T47D (cell line): ENCODE measurements at regions not wholly inside any gene's neighbourhood (a gene's known extent, or its start where the extent isn't known, plus 50 kb on each side); places are given as distances from the start of the nearest gene placed in this dataset.
A peak's percentile ranks its signal among the peaks of the same experiment; 100 is the strongest.
"Not testable (repeated sequence)": the region's sequence is repeated elsewhere in the genome, so short reads cannot be mapped to it uniquely, and the experiment has no call there.

Experiments used
- DNase-seq, 2 experiments: peaks; one replicate each; pipeline versions ENCODE4 v3.0.0 to v3.0.0-alpha.2; 2011 to 2012; ENCODE audit warnings: low read depth in 1 of 2, low spot score in 1 of 2
- JUND ChIP-seq: IDR thresholded peaks from 2 replicates; pipeline ENCODE4 v1.6.1; 2012; ENCODE audit warnings: low read depth
- in situ Hi-C: cut with HindIII; loops from 2 replicates; pipeline ENCODE4 v1.10.0; 2016; ENCODE audit warnings: low sequenced_read_pairs, low pct_unique_long_range_greater_than_20kb

DNA sequence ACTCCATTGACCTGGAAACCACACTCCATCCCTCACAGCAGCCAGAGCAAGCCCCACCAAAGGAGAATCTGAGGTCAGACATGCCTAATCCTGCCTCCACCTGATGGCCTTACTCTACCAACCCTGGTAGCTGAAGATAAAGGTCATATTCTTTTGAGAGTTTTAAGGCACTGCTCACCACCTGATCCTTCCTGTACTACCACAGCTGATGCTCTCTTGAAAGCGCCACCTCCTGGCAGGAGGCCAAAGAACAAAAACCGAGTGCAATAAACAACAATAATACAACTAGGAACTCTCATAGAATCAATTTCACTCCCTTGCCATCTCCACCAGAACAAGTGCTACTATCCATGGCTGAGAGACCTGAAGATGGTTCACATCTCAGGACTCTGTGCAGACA is 301.6 kb downstream of the NAF1 start:
- no peak for DNase-seq
- TF ChIP-seq JUND = no peak
- in situ Hi-C loops = no loop called here

DNA sequence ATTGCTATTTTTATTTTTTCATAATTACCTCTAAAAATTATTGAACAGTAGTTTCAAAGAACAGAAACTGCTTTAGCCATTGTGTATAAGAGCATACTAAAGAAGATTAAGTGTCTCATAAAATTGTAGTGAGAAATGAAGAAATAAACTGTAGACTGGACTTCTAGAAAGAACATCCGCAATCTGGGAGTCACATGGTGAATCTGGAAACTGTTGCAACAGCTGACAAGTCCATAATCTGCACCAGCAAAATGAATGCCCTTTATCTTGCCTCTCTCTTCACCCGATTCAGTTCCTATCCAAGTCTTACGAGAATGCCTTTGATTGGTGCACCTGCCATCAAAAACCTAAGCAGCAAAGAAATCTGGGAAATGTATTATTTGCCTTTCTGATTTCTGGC is 312.9 kb downstream of the NAF1 start:
- in situ Hi-C loops = no loop called here
- no peak for DNase-seq
- TF ChIP-seq JUND = no peak

DNA sequence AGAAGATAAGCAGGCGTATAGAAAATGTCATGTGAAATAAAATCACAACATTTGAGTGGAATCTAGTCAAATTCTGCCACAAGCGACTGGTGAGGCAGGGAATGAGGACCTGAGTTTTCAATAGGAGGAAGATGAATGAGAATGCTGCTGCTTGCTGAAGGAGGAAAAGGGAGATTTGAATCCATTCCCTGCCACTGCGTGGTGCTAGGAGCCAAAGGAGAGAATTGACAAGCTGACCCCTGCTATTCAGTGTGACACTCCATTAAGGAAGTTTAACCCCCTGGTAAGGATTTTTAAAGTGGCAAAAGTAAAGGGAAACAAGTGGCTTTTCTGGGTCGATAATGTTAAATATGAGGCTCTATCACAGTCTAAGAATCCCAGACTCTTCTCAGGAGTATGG is 314.0 kb downstream of the NAF1 start:
- no peak for TF ChIP-seq JUND
- no peak for DNase-seq
- in situ Hi-C loops = no loop called here

DNA sequence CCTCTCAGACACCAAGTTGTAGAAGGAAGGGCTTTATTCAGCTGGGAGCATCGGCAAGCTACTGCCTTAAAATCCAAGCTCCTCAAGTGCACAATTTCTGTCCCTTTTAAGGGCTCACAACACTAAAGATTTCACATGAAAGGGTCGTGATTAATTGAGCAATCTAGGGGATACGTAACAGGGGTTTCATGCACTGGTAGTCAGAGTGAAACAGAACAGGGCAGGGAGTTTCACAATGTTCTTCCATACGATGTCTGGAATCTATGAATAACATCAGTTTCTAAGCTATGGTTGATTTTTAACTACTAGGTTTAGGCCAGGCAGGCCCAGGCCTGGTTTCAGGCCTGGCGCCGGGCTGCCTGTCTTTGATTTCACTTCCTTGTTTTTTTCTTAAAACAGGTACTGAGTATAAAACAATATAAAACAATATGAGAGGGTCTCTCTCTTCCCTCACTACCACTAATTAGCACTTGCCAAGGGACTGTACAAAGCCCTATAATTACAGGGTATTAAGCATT is 315.4 kb downstream of the NAF1 start:
- DNase-seq, in situ Hi-C loops: not testable (repeated sequence)

DNA sequence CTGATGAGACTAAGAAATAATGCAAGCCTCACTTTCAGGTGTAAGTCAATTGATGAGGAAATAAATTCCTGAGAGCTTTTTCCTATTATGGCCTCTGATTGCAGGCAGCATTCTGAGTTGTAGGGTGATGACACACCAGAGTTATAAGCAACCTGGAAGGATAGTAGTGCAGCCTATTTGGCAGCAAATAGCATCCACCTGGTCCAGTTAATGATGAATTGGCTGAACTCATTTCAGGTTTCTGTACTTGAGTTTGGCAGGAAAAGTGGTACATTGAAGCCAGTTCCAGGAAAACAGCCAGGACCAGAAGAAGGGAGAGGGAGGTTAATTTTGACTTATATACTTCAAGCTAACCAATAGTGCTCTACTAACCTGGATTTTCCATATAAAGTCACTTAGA is 316.8 kb downstream of the NAF1 start:
- TF ChIP-seq JUND = no peak
- in situ Hi-C loops = no loop called here
- DNase-seq = no peak

DNA sequence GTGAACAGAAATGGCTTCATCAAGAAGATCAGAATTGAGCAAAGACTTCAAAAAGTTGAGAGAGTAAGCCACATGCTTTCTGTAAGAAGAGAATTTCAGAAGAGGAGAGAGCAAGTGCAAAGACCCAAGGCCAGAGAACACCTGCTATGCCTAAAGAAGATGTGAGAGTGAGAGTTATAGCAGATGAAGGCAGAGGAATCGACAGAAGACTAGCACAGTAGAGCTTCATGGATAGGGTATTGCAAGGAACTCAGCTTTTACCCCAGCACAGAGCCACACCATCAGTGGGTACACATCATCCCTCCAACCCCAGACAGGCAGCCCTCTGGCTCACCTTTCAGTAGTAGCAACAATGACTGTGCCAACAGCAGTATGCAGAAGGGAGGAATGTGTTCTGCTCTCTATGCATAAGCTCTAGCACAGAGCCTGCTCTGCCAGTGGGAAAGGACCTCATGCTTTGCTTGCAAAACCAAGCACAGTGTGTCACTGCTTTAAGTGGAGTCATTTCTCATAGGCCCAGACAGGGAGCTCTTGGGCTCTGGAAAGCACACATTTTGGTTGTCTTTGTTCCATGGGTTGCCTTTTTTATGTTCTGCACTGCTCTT is 318.6 kb downstream of the NAF1 start:
- TF ChIP-seq JUND = no peak
- in situ Hi-C loops = no loop called here
- no peak for DNase-seq

DNA sequence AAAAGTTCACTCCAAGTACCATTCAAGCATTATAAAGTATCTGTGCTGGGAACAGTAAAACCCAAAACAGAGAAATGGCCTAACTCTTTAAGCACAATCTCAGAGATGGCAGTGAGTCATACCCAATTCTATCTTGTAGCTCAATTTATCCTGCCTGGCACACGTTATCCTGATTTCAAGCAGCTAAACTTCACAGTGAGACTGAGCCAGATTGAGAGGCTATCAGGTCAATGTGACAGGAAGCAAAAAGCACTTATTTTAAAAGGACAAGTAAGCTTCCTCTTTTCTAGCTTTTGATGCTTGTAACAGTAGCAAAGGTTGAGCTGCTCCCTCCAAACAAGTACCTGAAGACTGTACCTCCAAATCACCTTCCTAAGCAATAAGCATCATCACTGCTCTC is 324.9 kb downstream of the NAF1 start:
- DNase-seq = no peak
- in situ Hi-C loops = no loop called here
- no peak for TF ChIP-seq JUND

DNA sequence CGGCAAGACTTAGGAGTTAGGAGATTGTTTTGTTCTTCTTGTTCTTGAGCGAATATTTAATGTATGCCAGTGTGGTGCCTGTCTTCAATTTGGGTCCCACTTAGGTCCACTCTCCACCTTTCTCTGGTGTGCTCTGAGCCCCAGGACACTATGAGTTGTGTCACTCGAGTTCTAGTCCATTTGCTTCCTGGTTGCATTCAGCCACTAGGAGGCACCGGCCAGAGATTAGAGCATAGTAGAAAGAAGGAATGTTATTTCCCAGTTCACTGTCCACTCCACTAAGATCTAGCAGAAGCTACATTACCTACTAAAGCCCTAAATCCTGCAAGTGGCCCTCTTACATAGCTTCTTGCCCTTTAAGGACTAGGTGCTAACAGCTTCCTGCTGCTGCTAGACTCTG is 326.9 kb downstream of the NAF1 start:
- no peak for TF ChIP-seq JUND
- DNase-seq = no peak
- in situ Hi-C loops = no loop called here

DNA sequence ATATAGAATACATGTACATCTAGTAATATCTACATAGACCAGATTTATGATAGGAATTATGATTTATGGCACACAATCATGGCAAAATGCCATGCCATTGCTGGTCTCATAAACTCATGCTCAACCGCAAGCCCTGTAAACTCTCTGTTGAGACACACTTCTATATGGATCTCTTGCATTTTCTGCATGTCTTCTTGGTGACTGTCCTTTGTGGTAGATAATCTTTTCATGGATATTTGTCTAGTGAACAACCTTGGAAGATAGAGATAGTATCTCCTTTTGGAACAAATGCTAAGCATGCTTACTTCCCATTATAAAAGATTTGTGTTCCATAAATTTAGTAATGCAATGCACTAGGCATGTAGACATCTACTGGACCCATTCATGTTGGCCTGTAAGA is 328.0 kb downstream of the NAF1 start:
- in situ Hi-C loops = no loop called here
- TF ChIP-seq JUND = no peak
- DNase-seq = peak in 1 of 2 experiments; percentile 22

DNA sequence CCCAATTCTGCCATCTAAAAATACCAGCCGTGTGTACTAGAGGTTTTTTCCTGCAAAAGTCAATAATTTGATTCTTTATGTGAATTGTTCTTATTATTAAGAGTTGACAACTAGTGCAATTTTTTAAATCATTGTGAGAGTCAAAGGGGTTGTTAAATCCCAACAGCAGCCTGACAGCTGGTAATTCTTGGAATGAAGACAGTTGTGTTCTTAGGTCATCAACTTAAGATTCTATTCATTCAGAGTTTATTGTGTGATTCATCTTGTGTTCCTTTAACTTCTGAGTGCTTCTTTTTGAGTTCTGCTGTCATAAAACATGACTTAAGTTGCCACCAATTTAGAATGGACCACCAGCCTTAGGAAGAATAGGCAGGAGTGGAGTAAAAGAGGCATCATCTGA is 329.0 kb downstream of the NAF1 start:
- no peak for TF ChIP-seq JUND
- no peak for DNase-seq
- in situ Hi-C loops = no loop called here

DNA sequence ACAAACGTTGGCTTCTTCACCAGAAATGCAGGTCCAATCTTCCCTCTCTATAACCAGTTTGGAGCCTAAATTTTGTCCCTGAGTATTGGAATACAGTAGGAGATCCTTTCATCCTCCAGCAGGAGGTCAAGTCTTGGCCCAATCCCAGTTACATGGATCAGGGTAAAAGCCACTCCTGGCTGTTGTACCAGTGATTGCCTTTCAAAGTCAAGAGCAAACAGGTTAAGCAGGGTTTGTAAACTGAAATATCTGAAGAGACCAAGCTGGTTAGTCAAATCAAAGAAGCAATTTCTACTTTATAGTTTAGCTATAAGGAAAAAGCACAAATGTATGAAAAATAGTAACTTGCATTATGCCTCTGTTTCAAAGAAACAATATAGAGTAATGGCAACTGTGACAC is 329.4 kb downstream of the NAF1 start:
- TF ChIP-seq JUND = no peak
- in situ Hi-C loops = no loop called here

DNA sequence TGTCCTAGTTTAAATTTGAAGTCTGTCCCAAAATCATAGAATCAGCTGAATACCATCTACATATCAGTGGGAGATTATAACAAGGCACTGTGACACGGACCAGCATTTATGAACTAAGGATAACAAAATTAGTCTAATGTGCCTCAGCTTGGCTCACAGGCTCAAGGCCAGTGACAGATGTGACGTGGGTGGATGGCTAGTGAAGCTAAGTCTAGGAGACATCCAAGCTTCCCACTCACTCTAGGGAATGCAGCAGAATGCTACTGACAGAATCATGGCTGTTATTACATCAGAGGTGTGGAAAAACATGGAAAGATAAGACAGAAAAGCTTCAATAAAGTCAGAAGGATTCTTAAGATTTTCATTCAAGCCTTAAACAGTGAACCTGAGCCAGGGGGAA is 329.9 kb downstream of the NAF1 start:
- no peak for TF ChIP-seq JUND
- DNase-seq = no peak
- in situ Hi-C loops = no loop called here

More for the DNA sequence above, 329.4 kb downstream of the NAF1 start:
- DNase-seq = no peak

DNA sequence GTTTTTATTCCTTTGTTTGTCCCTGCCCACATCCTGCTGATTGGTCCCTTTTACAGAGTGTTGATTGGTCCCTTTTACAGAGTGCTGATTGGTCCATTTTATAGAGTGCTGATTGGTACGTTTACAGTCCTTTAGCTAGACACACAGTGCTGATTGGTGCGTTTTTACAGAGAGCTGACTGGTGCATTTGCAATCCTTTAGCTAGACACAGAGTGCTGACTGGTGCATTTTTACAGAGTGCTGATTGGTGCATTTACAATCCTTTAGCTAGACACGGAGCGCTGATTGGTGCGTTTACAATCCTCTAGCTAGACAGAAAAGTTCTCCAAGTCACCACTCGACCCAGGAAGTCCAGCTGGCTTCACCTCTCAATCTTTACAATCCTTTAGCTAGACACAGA is 330.4 kb downstream of the NAF1 start:
- in situ Hi-C loops, DNase-seq: not testable (repeated sequence)

DNA sequence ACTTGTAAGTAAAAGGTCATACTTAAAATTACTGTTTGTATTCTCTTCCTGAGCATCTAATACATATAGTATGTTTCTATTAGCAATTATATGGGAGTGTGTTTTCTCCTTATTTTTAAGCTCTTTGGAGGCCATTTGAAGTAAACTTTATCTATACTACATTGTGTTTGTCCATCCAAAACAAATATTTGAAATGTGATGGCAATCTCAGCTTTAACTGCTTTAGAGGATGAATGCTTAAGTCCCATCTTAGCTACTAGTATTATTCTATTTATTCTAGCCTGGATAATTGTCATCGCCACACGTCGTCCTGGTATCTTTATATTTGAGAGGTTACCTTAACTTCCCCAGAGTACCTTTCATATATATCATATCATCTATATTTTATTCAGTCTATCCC is 335.8 kb downstream of the NAF1 start:
- in situ Hi-C loops = no loop called here
- no peak for TF ChIP-seq JUND
- peak in 1 of 2 experiments; percentile 48 for DNase-seq

DNA sequence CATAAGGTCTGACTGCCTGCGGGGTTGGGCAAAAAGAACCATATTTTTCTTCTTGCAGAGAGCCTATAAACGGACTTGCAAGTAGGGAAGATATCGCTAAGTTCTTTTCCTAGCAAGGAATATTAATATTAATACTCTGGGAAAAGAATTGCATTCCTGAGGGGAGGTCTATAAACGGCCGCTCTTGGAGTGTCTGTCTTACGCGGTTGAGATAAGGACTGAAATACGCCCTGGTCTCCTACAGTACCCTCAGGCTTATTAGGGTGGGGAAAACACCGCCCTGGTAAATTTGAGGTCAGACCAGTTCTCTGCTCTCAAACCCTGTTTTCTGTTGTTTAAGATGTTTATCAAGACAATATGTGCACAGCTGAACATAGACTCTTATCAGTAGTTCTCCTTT is 349.3 kb downstream of the NAF1 start:
- DNase-seq, in situ Hi-C loops: not testable (repeated sequence)
